Lower leg skin (tissue), 3 donors: ENCODE measurements at regions not wholly inside any gene's neighbourhood (a gene's known extent, or its start where the extent isn't known, plus 50 kb on each side); places are given as distances from the start of the nearest gene placed in this dataset.

ENCODE experiments used
- POLR2A ChIP-seq, 2 donors: fragments of 450-650 bp; IDR thresholded peaks; one replicate each; pipeline ENCODE4 v1.6.1; 2016 to 2017; ENCODE audit warnings: antibody characterized with exemption in 2 of 2, mild to moderate bottlenecking in 1 of 2, moderate library complexity in 1 of 2
- TF ChIP-seq, protein P1 (sequence below), 3 donors: fragments of 450-650 bp; IDR thresholded peaks; one replicate each; pipeline ENCODE4 v1.5.1; 2016; ENCODE audit warnings: antibody characterized with exemption in 3 of 3, mild to moderate bottlenecking in 3 of 3, moderate library complexity in 2 of 3

DNA sequence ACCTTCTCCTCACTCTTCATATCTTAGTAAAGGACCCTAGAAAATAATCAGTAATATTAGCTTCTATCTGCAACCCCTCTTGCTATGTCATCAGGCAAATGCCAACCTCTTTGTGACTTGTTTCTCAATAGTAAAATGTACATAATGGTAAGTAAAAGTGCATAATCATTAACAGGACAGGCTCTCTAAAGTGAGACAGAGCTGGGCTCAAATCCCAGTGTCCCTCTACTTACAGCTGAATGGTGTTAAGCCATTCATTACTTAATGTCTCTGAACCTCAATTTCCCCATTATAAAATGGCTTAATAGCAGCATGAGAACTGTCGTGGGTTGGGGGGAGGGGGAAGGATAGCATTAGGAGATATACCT, 62.6 kb upstream of the ATP11B start:
- TF ChIP-seq, protein P1, sequence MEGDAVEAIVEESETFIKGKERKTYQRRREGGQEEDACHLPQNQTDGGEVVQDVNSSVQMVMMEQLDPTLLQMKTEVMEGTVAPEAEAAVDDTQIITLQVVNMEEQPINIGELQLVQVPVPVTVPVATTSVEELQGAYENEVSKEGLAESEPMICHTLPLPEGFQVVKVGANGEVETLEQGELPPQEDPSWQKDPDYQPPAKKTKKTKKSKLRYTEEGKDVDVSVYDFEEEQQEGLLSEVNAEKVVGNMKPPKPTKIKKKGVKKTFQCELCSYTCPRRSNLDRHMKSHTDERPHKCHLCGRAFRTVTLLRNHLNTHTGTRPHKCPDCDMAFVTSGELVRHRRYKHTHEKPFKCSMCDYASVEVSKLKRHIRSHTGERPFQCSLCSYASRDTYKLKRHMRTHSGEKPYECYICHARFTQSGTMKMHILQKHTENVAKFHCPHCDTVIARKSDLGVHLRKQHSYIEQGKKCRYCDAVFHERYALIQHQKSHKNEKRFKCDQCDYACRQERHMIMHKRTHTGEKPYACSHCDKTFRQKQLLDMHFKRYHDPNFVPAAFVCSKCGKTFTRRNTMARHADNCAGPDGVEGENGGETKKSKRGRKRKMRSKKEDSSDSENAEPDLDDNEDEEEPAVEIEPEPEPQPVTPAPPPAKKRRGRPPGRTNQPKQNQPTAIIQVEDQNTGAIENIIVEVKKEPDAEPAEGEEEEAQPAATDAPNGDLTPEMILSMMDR (IDR thresholded peaks at IDR 0.05) = no peak
- TF ChIP-seq POLR2A (IDR thresholded peaks at IDR 0.05) = no peak
